Daoy (cell line): ENCODE measurements at regions not wholly inside any gene's neighbourhood (a gene's known extent, or its start where the extent isn't known, plus 50 kb on each side); places are given as distances from the start of the nearest gene placed in this dataset.
"Not testable (repeated sequence)": the region's sequence is repeated elsewhere in the genome, so short reads cannot be mapped to it uniquely, and the experiment has no call there.

Experiments used
- DNase-seq: peaks from one replicate; pipeline ENCODE4 v3.0.0-alpha.2; 2015; ENCODE audit warnings: low read depth

GRCh38 chr11:23764286-23764685, 732.6 kb upstream of the LUZP2 start:
- DNase-seq, result no peak

DNA sequence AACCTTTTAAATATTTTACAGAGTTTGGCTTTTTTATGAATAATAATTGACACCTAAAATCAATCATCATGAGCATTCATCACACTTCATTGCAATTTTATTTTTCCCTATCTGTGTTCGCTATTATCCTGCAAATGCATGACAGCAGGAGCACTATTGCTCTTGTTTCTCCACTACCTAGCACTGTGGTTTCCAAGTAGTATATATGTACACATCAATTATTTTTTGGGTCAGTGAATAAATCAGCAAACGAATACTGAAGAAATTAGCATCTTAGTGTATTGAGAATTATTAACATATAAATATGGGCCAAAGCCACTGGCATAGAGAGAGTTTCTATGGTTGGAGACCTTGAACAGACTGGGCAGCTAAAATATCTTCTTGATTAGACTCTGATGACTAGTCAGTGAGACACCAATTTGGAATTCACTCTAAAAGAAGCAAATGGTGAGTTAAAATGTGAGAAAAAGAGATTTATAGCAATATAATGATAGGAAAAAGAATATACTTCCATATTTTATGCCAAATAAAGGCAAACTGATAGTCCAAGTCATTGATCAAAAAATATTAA, 731.1 kb upstream of the LUZP2 start:
- no peak for DNase-seq

GRCh38 chr11:23767576-23767975, 729.3 kb upstream of the LUZP2 start:
- DNase-seq, result no peak

GRCh38 chr11:23769214-23769613, 727.6 kb upstream of the LUZP2 start:
- DNase-seq, result no peak

- no peak for DNase-seq
Observed at GRCh38 chr11:23772081-23772480, 724.8 kb upstream of the LUZP2 start.

GRCh38 chr11:23778971-23779370, 717.9 kb upstream of the LUZP2 start:
- no peak for DNase-seq

- DNase-seq, result no peak
Observed at GRCh38 chr11:23780231-23780630, 716.6 kb upstream of the LUZP2 start.

GRCh38 chr11:23781803-23782560, 714.9 kb upstream of the LUZP2 start:
- no peak for DNase-seq

DNA sequence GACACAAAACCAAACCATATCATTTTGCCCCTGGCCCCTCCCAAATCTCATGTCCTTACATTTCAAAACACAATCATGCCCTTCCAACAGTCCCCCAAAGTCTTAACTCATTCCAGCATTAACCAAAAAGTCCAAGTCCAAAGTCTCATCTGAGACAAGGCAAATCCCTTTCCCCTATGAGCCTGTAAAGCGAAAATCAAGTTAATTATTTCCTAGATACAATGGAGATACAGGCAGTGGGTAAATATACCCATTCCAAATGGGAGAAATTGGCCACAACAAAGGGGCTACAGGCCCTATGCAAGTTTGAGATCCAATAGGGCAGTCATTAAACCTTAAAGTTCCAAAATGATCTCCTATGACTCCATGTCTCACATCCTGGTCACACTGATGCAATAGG, 709.9 kb upstream of the LUZP2 start:
- DNase-seq, result not testable (repeated sequence)

- no peak for DNase-seq
Observed at GRCh38 chr11:23789200-23789853, 707.5 kb upstream of the LUZP2 start.

GRCh38 chr11:23789938-23790371, 706.9 kb upstream of the LUZP2 start:
- no peak for DNase-seq

DNA sequence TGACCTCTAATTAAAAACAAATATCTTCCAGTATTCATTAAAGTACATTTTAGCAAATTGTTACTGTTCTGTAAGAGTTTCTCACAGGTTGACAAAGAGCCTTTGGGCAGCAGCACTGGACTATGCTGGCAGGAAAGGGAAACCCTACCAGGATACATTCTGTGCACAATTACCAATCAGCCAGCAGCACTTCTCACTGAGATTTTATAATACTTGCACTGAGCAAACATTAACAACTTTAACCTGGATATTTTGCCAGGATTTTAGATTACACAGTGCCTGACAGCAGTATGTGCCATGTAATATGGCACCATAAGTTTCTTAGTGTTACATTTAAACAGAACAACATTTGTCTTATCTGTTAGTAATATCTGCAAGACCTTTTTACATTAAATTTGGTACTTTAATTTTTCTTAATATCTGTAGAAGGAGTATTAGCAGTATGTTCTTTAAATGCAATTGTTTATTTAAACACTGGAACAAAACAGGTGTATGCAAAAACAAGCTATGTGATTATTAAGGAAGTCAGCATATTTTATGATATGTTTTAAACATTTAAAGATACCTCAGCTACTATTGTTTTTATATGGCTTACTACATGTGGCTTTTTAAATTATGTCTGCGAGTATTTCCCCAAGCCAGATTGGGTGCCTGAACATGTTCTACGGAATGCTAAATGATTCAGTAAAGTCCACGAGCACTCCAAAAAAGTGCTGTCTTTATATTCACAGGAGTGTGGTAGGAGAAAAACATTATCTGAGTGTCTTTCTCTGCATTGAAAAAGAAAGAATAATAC, 699.0 kb upstream of the LUZP2 start:
- no peak for DNase-seq

DNA sequence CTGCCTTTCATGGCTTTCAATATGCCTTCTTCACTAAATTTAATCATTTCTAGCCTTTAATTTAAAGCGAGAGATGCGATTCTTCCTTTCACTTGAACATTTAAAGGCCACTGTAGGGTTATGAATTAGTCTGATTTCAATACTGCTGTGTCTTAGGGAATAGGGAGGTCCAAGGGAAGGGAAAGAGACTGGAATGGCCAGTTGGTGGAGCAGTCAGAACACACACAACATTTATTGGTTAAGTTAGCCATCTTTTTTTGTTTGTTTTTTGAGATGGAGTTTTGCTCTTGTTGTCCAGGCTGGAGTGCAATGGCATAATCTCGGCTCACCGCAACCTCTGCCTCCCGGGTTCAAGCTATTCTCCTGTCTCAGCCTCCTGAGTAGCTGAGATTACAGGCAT, 662.5 kb upstream of the LUZP2 start:
- not testable (repeated sequence) for DNase-seq

DNA sequence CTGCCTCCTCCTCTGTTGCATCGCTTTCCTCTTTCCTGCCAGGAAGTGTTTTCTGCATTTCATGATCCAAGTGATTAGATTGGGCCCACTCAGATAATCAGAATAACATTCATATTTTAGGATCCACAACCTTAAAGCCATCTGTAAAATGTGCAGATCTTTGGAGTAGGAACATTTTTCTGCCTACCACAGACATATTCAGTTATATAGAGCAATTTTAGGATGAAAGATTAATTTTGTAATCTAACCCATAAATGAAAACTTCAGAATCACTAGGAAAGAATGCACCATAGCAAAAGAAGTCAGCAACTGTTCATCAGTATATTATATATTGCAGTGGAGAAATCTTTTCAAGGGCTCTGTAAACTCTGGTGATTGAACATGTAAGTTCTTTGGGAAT, 659.9 kb upstream of the LUZP2 start:
- DNase-seq, result no peak

DNA sequence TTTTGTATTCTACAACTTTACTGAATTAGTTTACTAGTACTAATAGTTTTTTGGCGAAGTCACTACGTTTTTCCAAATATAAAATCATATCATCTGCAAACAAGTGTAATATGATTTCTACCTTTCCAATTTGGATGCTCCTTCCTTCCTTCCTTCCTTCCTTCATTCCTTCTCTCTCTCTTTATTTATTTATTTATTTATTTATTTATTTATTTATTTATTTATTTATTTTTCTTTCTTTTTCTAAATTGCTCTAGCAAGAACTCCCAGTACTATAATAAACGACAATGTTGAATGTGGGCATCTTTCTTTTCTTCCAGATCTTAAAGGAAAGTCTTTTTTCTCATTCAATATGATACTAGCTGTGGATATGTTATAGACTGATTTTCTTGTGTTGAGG, 656.0 kb upstream of the LUZP2 start:
- DNase-seq, result no peak

- no peak for DNase-seq
Observed at GRCh38 chr11:23846902-23847422, 649.9 kb upstream of the LUZP2 start.

DNA sequence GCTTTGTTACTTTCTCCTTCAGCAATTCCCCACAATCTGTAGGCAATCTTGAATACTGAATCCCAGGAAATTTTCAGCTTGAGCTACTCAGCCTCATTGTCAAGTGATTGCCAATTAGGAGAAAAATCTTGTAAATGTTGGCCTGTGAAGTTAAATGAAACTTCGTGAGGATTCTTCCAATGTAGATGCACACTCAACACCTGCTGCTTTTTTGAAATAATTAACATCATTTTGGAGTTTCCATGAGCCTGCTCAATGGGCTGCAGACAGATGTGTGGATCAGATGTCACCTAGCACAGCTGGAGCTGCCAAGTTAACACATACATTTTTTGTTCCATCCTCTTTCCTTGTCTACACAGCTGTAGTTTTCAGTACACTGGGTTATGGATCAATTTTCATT, 645.6 kb upstream of the LUZP2 start:
- no peak for DNase-seq

DNA sequence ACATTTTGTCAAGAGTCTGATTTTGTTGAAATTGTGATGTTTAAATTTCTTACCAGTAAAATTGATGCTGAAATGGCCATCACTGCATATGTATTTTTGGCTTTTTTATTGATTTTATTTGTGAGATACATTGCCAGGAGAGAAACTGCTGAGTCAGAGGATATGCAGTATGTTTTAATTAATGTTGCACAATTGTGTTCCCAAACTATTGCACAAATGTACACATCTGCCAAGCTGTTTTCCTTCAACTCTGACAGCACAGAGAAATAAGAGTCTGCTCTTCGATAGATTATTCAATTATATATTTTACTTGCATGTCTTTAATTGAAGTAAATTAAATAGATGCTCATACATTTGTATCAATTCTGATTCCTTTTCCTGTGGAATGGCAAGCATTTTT, 640.2 kb upstream of the LUZP2 start:
- no peak for DNase-seq

DNA sequence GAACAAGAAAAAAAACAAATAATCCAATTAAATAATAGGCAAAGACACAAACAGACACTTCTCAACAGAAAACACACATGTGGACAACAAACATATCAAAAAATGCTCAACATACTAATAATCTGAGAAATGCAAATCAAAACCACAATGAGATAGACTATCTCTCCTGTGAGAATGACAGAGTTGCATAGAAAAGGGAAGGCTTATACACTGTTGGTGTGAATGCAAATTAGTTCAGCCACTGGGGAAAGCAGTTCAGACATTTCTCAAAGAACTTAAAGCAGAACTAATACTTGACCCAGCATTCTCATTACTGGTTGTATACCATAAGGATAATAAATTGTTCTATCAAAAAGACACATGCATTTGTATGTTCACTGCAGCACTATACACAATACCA, 637.8 kb upstream of the LUZP2 start:
- DNase-seq, result no peak

DNA sequence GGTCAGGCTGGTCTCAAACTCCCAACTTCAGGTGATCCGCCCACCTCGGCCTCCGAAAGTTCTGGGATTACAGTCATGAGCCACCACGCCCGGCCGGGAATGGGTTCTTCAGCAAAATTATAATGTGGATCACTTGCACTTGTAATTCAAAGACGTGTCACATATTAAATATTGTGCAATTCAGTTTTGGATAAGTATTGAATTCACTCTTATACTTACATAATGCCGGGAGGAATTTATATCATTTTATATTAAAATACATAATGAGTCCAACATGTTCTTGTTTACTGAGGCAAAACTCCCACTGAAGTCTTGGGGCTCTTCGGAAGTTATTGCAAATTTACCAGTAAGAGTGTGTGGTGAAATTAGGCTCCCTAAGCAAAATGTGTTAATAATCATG, 635.2 kb upstream of the LUZP2 start:
- no peak for DNase-seq

DNA sequence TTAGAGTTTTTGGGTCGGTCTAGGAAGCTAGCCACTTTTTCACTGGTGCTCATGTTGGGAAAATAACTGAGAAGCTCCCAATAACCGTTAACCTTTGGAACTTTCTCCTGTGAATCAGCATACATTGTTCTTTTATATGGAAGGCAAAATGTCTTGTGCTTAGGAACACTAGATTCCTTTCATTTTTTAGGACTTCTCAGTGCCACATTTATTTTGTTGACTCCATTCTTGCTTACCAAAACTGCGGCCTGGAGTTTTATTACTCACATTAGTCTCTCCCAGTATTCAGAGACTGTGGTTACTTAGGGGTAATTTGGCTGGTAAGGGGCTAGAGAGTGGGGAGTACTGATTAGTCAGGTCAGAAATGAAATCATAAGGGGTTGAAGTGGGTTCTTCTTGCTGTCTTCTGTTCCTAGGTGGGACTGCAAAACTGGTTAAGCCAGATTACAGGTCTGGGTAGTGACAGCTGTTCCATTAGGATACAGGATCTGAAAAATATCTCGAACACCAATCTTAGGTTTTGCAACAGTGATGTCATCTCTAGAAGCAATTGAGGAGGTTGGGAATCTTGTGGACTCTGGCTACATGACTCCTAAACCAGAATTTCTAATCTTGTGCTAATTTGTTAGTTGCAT, 631.4 kb upstream of the LUZP2 start:
- DNase-seq, result no peak

- no peak for DNase-seq
Observed at GRCh38 chr11:23866641-23867040, 630.2 kb upstream of the LUZP2 start.
